CD8-positive, alpha-beta memory T cell (primary cell): ENCODE measurements at regions not wholly inside any gene's neighbourhood (a gene's known extent, or its start where the extent isn't known, plus 50 kb on each side); places are given as distances from the start of the nearest gene placed in this dataset.
A peak's percentile ranks its signal among the peaks of the same experiment; 100 is the strongest.

Source experiments
- CTCF ChIA-PET: fragments of 350-600 bp; sonication (Branson Sonifier 250); formaldehyde crosslinking; loops from one replicate; lab custom pipeline; 2021; ENCODE audit warnings: antibody characterized with exemption; lab: Charles Lee
- POLR2A ChIA-PET: fragments of 350-600 bp; sonication (Branson Sonifier 250); formaldehyde crosslinking; loops from one replicate; lab custom pipeline; 2021; ENCODE audit warnings: antibody characterized with exemption; lab: Charles Lee
- DNase-seq, 5 donors: peaks; one replicate each; pipeline versions ENCODE4 v3.0.0 to v3.0.0-alpha.2; 2020 to 2022; ENCODE audit warnings: mixed read lengths in 1 of 5
- H3K27ac ChIP-seq: one replicate; pipeline ENCODE4 v1.7.0; 2013; ENCODE audit warnings: low read depth, mild to moderate bottlenecking, low read length, moderate library complexity
- H3K27me3 ChIP-seq: 2 replicates; pipeline ENCODE4 v1.7.0; 2013; ENCODE audit warnings: low read length, mild to moderate bottlenecking; ENCODE audit not compliant: insufficient read depth, poor library complexity, severe bottlenecking
- H3K36me3 ChIP-seq: 2 replicates; pipeline ENCODE4 v1.7.0; 2013; ENCODE audit warnings: mild to moderate bottlenecking, low read length, moderate library complexity; ENCODE audit not compliant: insufficient read depth
- H3K4me1 ChIP-seq: 2 replicates; pipeline ENCODE4 v1.7.0; 2013; ENCODE audit warnings: mild to moderate bottlenecking, low read length, moderate library complexity; ENCODE audit not compliant: insufficient read depth
- H3K4me3 ChIP-seq: 2 replicates; pipeline ENCODE4 v1.7.0; 2013; ENCODE audit warnings: mild to moderate bottlenecking, low read length
- H3K9me3 ChIP-seq: 2 replicates; pipeline ENCODE4 v1.7.0; 2013; ENCODE audit warnings: mild to moderate bottlenecking, low read length
- H3K27ac Mint-ChIP-seq, 8 donors: one replicate each; pipeline ENCODE4 v1.8.0; 2020 to 2021; ENCODE audit warnings: mixed read lengths in 8 of 8, mild to moderate bottlenecking in 6 of 8, inconsistent platforms in 3 of 8, moderate library complexity in 3 of 8
- H3K27me3 Mint-ChIP-seq, 2 donors: one replicate each; pipeline ENCODE4 v1.8.0; 2020 to 2021; ENCODE audit warnings: mixed read lengths in 2 of 2, mild to moderate bottlenecking in 1 of 2, moderate library complexity in 1 of 2
- H3K36me3 Mint-ChIP-seq, 3 donors: one replicate each; pipeline ENCODE4 v1.8.0; 2020 to 2021; ENCODE audit warnings: mixed read lengths in 3 of 3, inconsistent platforms in 1 of 3, mild to moderate bottlenecking in 1 of 3
- H3K4me1 Mint-ChIP-seq, 3 donors: one replicate each; pipeline ENCODE4 v1.8.0; 2020 to 2021; ENCODE audit warnings: mixed read lengths in 3 of 3, inconsistent platforms in 1 of 3, mild to moderate bottlenecking in 1 of 3
- H3K4me3 Mint-ChIP-seq, 7 donors: one replicate each; pipeline ENCODE4 v1.8.0; 2020 to 2021; ENCODE audit warnings: mixed read lengths in 7 of 7, mild to moderate bottlenecking in 6 of 7, moderate library complexity in 4 of 7, inconsistent platforms in 2 of 7
- H3K9me3 Mint-ChIP-seq, 5 donors: one replicate each; pipeline ENCODE4 v1.8.0; 2020 to 2022; ENCODE audit warnings: mixed read lengths in 5 of 5, mild to moderate bottlenecking in 3 of 5, moderate library complexity in 2 of 5, inconsistent platforms in 1 of 5

GRCh38 chr7:130888468-130888867, 154.5 kb upstream of the KLF14 start:
- ChIA-PET POLR2A (no interaction called here), CTCF (interaction anchor here (1.1 to 2.4 kb wide), 3 partner anchors 9 to 152 kb away, joined by 3 to 14 read pairs (median 3); no protein-coding TSS in a partner anchor)
- Mint-ChIP-seq H3K9me3 (no peaks in the 10 kb centered on the region), H3K4me1 (peaks cover 22 to 63% (median 46%) of the 10 kb centered on the region in 3 donors), H3K27ac (peak overlapping the region in 7 of 8 donors; percentile 43 to 82 (median 57)), H3K36me3 (peaks cover 0 to 76% (median 19%) of the 10 kb centered on the region in 3 donors), H3K27me3 (no peaks in the 10 kb centered on the region), H3K4me3 (no peak overlapping the region)
- Histone ChIP-seq H3K9me3 (no peaks in the 10 kb centered on the region), H3K4me3 (no peak overlapping the region), H3K27me3 (no peaks in the 10 kb centered on the region), H3K36me3 (peaks cover 16% of the 10 kb centered on the region), H3K4me1 (no peaks in the 10 kb centered on the region), H3K27ac (no peak overlapping the region)
- no peak for DNase-seq

GRCh38 chr7:130890176-130891020, 156.4 kb upstream of the KLF14 start:
- Mint-ChIP-seq H3K4me1 (peaks cover 38 to 73% (median 60%) of the 10 kb centered on the region in 3 donors), H3K9me3 (no peaks in the 10 kb centered on the region), H3K36me3 (peaks cover 0 to 75% (median 24%) of the 10 kb centered on the region in 3 donors), H3K4me3 (peak overlapping the region in 2 of 7 donors; percentile 19 to 66), H3K27me3 (no peaks in the 10 kb centered on the region), H3K27ac (peak overlapping the region in 4 of 8 donors; percentile 7 to 44 (median 33))
- Histone ChIP-seq H3K27me3 (no peaks in the 10 kb centered on the region), H3K9me3 (no peaks in the 10 kb centered on the region), H3K36me3 (peaks cover 10% of the 10 kb centered on the region), H3K4me1 (peaks cover 16% of the 10 kb centered on the region), H3K4me3 (no peak overlapping the region), H3K27ac (no peak overlapping the region)
- ChIA-PET POLR2A (no interaction called here), CTCF (interaction anchor here (0.8 to 1.1 kb wide), 2 partner anchors 9 to 12 kb away, joined by 3 read pairs; no protein-coding TSS in a partner anchor)
- no peak for DNase-seq

DNA sequence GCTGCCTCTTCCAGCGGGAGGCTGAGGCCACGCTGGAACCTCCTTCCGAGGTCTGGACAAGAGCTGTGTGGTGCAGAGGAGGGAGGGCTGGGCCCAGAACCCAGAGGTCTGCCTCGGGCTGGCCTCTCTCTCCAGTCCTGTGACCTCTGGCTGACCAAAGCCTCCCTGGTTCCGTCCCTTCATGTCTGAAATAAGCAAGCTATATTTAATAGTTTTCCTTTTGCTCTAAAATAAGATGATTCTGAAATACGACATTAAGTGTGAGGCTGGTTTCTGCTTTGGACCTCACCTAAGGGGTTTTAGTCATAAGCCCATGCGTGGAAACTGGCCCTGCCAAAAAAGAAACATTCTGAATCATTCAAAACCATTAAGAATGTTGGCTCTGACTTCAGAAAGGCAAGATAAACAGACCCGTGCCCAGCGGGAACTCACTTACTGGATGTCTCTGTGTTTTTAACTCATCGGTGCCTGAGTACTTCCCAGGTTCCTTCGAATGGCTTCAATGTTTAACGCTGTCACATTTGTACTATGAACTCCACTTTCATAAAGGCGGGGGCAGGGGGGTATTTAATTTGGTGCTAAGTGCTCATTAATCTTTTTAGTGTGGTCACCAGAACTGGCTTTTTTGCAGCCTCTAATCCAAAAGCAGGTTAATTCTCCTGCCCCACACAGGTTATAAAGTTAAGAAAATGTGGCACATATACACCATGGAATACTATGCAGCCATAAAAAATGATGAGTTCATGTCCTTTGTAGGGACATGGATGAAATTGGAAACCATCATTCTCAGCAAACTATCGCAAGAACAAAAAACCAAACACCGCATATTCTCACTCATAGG, 157.5 kb upstream of the KLF14 start:
- peaks cover 9% of the 10 kb centered on the region for H3K36me3 ChIP-seq
- Mint-ChIP-seq H3K36me3 (peaks cover 0 to 77% (median 25%) of the 10 kb centered on the region in 3 donors), H3K9me3 (no peaks in the 10 kb centered on the region), H3K27me3 (no peaks in the 10 kb centered on the region), H3K27ac (peak overlapping the region in 4 of 8 donors; percentile 3 to 72 (median 24)), H3K4me1 (peaks cover 44 to 78% (median 71%) of the 10 kb centered on the region in 3 donors), H3K4me3 (no peak overlapping the region)
- peaks cover 27% of the 10 kb centered on the region for H3K4me1 ChIP-seq
- no peak overlapping the region for H3K4me3 ChIP-seq
- no peaks in the 10 kb centered on the region for H3K9me3 ChIP-seq
- ChIA-PET POLR2A (no interaction called here), CTCF (no interaction called here)
- H3K27me3 ChIP-seq, result no peaks in the 10 kb centered on the region
- no peak overlapping the region for H3K27ac ChIP-seq
- no peak for DNase-seq

GRCh38 chr7:130893441-130893894, 159.5 kb upstream of the KLF14 start:
- no peak overlapping the region for H3K4me3 ChIP-seq
- no peaks in the 10 kb centered on the region for H3K27me3 ChIP-seq
- no peak overlapping the region for H3K27ac ChIP-seq
- Mint-ChIP-seq H3K9me3 (no peaks in the 10 kb centered on the region), H3K4me1 (peaks cover 45 to 80% (median 70%) of the 10 kb centered on the region in 3 donors), H3K27ac (peak overlapping the region; percentile 33 to 93 (median 84)), H3K27me3 (no peaks in the 10 kb centered on the region), H3K4me3 (peak overlapping the region in 1 of 7 donors; percentile 55), H3K36me3 (peaks cover 0 to 78% (median 23%) of the 10 kb centered on the region in 3 donors)
- CTCF ChIA-PET, result interaction anchor here (1.1 to 2.5 kb wide), 4 partner anchors 19 to 147 kb away, joined by 3 to 6 read pairs (median 4); no protein-coding TSS in a partner anchor
- DNase-seq, result no peak
- H3K9me3 ChIP-seq, result no peaks in the 10 kb centered on the region
- POLR2A ChIA-PET, result interaction anchor here (0.9 to 1.5 kb wide), 2 partner anchors 10 to 64 kb away, joined by 3 read pairs; no protein-coding TSS in a partner anchor
- H3K4me1 ChIP-seq, result peaks cover 42% of the 10 kb centered on the region
- H3K36me3 ChIP-seq, result peaks cover 6% of the 10 kb centered on the region

DNA sequence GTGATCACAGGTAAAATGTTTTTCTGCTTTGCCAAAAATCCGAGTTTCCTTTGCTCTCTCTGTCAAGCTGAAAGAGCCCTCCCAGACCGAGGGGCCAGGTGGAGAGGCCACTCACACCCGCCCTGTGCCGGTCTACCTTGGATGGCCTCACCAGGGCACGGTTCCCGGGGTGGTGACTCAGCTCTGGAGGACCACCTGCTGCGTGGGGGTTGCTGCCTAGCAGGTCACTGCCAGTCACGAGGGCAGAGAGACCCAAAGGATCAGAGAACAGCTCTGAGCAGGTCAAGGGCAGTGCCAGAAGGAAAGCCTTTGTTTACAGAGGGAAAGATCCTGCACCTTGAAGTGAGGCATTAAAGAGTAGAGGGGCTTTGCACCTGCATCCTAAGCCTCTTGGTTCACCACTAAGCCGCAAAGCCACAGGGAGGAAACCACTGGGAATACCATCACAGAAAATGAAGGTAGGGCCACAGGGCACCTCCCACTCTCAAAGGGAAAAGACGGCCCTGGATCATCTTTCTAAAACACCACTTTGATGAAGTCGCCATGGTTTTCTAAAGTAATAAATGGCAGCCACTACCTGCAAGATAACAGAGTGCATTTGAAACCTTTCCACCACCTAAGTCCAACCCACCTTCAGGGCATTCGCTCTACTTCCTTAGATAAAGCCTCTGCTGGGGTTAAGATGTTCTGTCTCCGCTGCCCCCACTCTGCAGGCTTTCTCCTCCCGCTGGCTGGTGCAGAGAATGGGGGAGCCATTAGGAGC, 160.3 kb upstream of the KLF14 start:
- Histone ChIP-seq H3K4me1 (peaks cover 42% of the 10 kb centered on the region), H3K27ac (no peak overlapping the region), H3K4me3 (no peak overlapping the region), H3K9me3 (no peaks in the 10 kb centered on the region), H3K27me3 (no peaks in the 10 kb centered on the region), H3K36me3 (no peaks in the 10 kb centered on the region)
- H3K27ac Mint-ChIP-seq, result peak overlapping the region; percentile 61 to 93 (median 86)
- no peak for DNase-seq
- peaks cover 0 to 1% of the 10 kb centered on the region in 2 donors for H3K27me3 Mint-ChIP-seq
- peaks cover 46 to 82% (median 68%) of the 10 kb centered on the region in 3 donors for H3K4me1 Mint-ChIP-seq
- CTCF ChIA-PET, result interaction anchor here (0.8 to 4.0 kb wide), 5 partner anchors 11 to 115 kb away, joined by 3 to 27 read pairs (median 5); no protein-coding TSS in a partner anchor
- H3K4me3 Mint-ChIP-seq, result peak overlapping the region in 3 of 7 donors; percentile 0 to 69 (median 55)
- peaks cover 0 to 81% (median 21%) of the 10 kb centered on the region in 3 donors for H3K36me3 Mint-ChIP-seq
- no peaks in the 10 kb centered on the region for H3K9me3 Mint-ChIP-seq
- POLR2A ChIA-PET, result interaction anchor here (1.5 kb wide), 1 partner anchor 9 kb away, joined by 3 read pairs; no protein-coding TSS in a partner anchor

GRCh38 chr7:130894909-130895750, 161.1 kb upstream of the KLF14 start:
- no peak overlapping the region for H3K27ac ChIP-seq
- H3K9me3 ChIP-seq, result no peaks in the 10 kb centered on the region
- Mint-ChIP-seq H3K36me3 (peaks cover 0 to 87% (median 24%) of the 10 kb centered on the region in 3 donors), H3K9me3 (no peaks in the 10 kb centered on the region), H3K27ac (peak overlapping the region in 7 of 8 donors; percentile 2 to 93 (median 85)), H3K27me3 (peaks cover 0 to 1% of the 10 kb centered on the region in 2 donors), H3K4me1 (peaks cover 54 to 89% (median 75%) of the 10 kb centered on the region in 3 donors), H3K4me3 (peak overlapping the region in 3 of 7 donors; percentile 0 to 68 (median 50))
- no peaks in the 10 kb centered on the region for H3K36me3 ChIP-seq
- H3K4me3 ChIP-seq, result no peak overlapping the region
- POLR2A ChIA-PET, result interaction anchor here (1.5 kb wide), 1 partner anchor 8 kb away, joined by 3 read pairs; no protein-coding TSS in a partner anchor
- CTCF ChIA-PET, result interaction anchor here (0.8 to 4.0 kb wide), 7 partner anchors 10 to 145 kb away, joined by 3 to 35 read pairs (median 13); no protein-coding TSS in a partner anchor
- H3K4me1 ChIP-seq, result peaks cover 42% of the 10 kb centered on the region
- H3K27me3 ChIP-seq, result no peaks in the 10 kb centered on the region
- no peak for DNase-seq
